IMR-90 (cell line): ENCODE measurements at regions not wholly inside any gene's neighbourhood (a gene's known extent, or its start where the extent isn't known, plus 50 kb on each side); places are given as distances from the start of the nearest gene placed in this dataset.

Source experiments
- ATAC-seq: fragments of 200-7000 bp; cut with Tn5 transposase; 2 replicates; pipeline ENCODE4 v1.9.1; 2020; ENCODE audit warnings: low read depth, mild to moderate bottlenecking, moderate library complexity
- BruUV-seq: library from RNA; stranded (reverse); fragments of 400-500 nt; replicated peaks from 2 replicates; lab custom pipeline; 2021; lab: Mats Ljungman, UMichigan
- CTCF ChIA-PET: fragments of 300-600 bp; formaldehyde crosslinking; extraction: SDS; loops from one replicate; lab custom pipeline; 2021; ENCODE audit warnings: antibody characterized with exemption; lab: Yijun Ruan, JAX
- POLR2A ChIA-PET: fragments of 300-600 bp; sonication (Branson Sonifier 250); formaldehyde crosslinking; loops from one replicate; lab custom pipeline; 2022; ENCODE audit warnings: antibody characterized with exemption; ENCODE audit not compliant: unreplicated experiment; lab: Charles Lee
- DNase-seq: peaks from one replicate; pipeline ENCODE4 v3.0.0; 2013
- H2AFZ ChIP-seq: replicated peaks from 2 replicates; pipeline ENCODE3; 2013; ENCODE audit warnings: low read length, mild to moderate bottlenecking; ENCODE audit not compliant: poor library complexity
- H2AK5ac ChIP-seq: 2 replicates; pipeline ENCODE4 v1.6.1; 2013; ENCODE audit warnings: low read depth, low read length, inconsistent platforms
- H2AK9ac ChIP-seq: replicated peaks from 2 replicates; pipeline ENCODE3; 2013; ENCODE audit warnings: mild to moderate bottlenecking, low read depth, low read length, moderate library complexity; ENCODE audit not compliant: poor library complexity
- H2BK120ac ChIP-seq: 2 replicates; pipeline ENCODE4 v1.6.1; 2013; ENCODE audit warnings: low read depth, low read length, inconsistent platforms
- H2BK15ac ChIP-seq: 3 replicates; pipeline ENCODE4 v1.6.1; 2013; ENCODE audit warnings: low read depth, low read length, inconsistent platforms
- H2BK20ac ChIP-seq: 2 replicates; pipeline ENCODE4 v1.6.1; 2013; ENCODE audit warnings: low read depth, mild to moderate bottlenecking, inconsistent platforms, low read length, moderate library complexity
- H2BK5ac ChIP-seq: 2 replicates; pipeline ENCODE4 v1.6.1; 2013; ENCODE audit warnings: mild to moderate bottlenecking, low read depth, low read length, inconsistent platforms; ENCODE audit not compliant: poor library complexity, severe bottlenecking
- H3K14ac ChIP-seq: replicated peaks from 2 replicates; pipeline ENCODE4 v1.6.1; 2013; ENCODE audit warnings: low read depth, low read length, inconsistent platforms
- H3K18ac ChIP-seq: 2 replicates; pipeline ENCODE4 v1.6.1; 2013; ENCODE audit warnings: low read depth, low read length, control low read depth
- H3K23ac ChIP-seq: 2 replicates; pipeline ENCODE4 v1.6.1; 2013; ENCODE audit warnings: low read depth, low read length, inconsistent platforms
- H3K27ac ChIP-seq: 2 replicates; pipeline ENCODE4 v1.5.1; 2013; ENCODE audit warnings: mild to moderate bottlenecking, control low read depth, low read length; ENCODE audit not compliant: insufficient read depth
- H3K27me3 ChIP-seq: 2 replicates; pipeline ENCODE4 v1.6.1; 2013; ENCODE audit warnings: low read length; ENCODE audit not compliant: control insufficient read depth, insufficient read depth
- H3K36me3 ChIP-seq: 2 replicates; pipeline ENCODE4 v1.6.1; 2013; ENCODE audit warnings: low read length, mixed read lengths; ENCODE audit not compliant: control insufficient read depth, insufficient read depth
- H3K4ac ChIP-seq: 2 replicates; pipeline ENCODE4 v1.6.1; 2013; ENCODE audit warnings: low read depth, low read length, inconsistent platforms
- H3K4me1 ChIP-seq: 2 replicates; pipeline ENCODE4 v1.6.1; 2013; ENCODE audit warnings: low read length, mixed read lengths; ENCODE audit not compliant: control insufficient read depth, insufficient read depth
- H3K4me2 ChIP-seq: 2 replicates; pipeline ENCODE4 v1.6.1; 2013; ENCODE audit warnings: low read depth, mild to moderate bottlenecking, control low read depth, low read length, moderate library complexity
- H3K4me3 ChIP-seq: 2 replicates; pipeline ENCODE4 v1.5.1; 2013; ENCODE audit warnings: low read depth, mild to moderate bottlenecking, control low read depth, low read length, moderate library complexity; ENCODE audit not compliant: insufficient read depth
- H3K56ac ChIP-seq: 2 replicates; pipeline ENCODE4 v1.6.1; 2013; ENCODE audit warnings: low read length, inconsistent platforms; ENCODE audit not compliant: insufficient read depth; ENCODE audit errors: extremely low read depth
- H3K79me1 ChIP-seq, 2 experiments: 2 replicates each; pipeline ENCODE4 v1.6.1; 2013; ENCODE audit warnings: low read length in 2 of 2, inconsistent platforms in 1 of 2, low read depth in 1 of 2
- H3K9ac ChIP-seq: 2 replicates; pipeline ENCODE4 v1.6.1; 2013; ENCODE audit warnings: low read depth, low read length, control low read depth
- H3K9me1 ChIP-seq: 2 replicates; pipeline ENCODE4 v1.6.1; 2013; ENCODE audit warnings: low read length, inconsistent platforms; ENCODE audit not compliant: insufficient read depth
- H3K9me3 ChIP-seq: 2 replicates; pipeline ENCODE4 v1.6.1; 2013; ENCODE audit warnings: low read length; ENCODE audit not compliant: control insufficient read depth, insufficient read depth
- H4K20me1 ChIP-seq: 2 replicates; pipeline ENCODE4 v1.6.1; 2013; ENCODE audit warnings: low read length, inconsistent platforms; ENCODE audit not compliant: insufficient read depth
- H4K5ac ChIP-seq: 2 replicates; pipeline ENCODE4 v1.6.1; 2013; ENCODE audit warnings: mild to moderate bottlenecking, low read depth, low read length, control low read depth
- H4K8ac ChIP-seq, 2 experiments: 2 replicates each; pipeline ENCODE4 v1.6.1; 2013; ENCODE audit warnings: low read depth in 2 of 2, low read length in 2 of 2, control low read depth in 1 of 2, inconsistent platforms in 1 of 2
- H4K91ac ChIP-seq: 2 replicates; pipeline ENCODE4 v1.6.1; 2013; ENCODE audit warnings: low read depth, low read length, inconsistent platforms; ENCODE audit not compliant: insufficient read depth
- BHLHE40 ChIP-seq: fragments of 150-350 bp; IDR thresholded peaks from 2 replicates; pipeline ENCODE4 v1.6.1; 2016; ENCODE audit warnings: mild to moderate bottlenecking, low read depth, low read length
- CEBPB ChIP-seq: IDR thresholded peaks from 2 replicates; pipeline ENCODE4 v1.6.1; 2012; ENCODE audit warnings: low read depth, low read length, improper control_type of control experiment
- CHD1 ChIP-seq: IDR thresholded peaks from 2 replicates; pipeline ENCODE4 v1.6.1; 2012; ENCODE audit warnings: low read depth, low read length, improper control_type of control experiment
- FOS ChIP-seq: fragments of 150-350 bp; IDR thresholded peaks from 2 replicates; pipeline ENCODE4 v1.6.1; 2016; ENCODE audit warnings: low read depth, low read length
- MAFK ChIP-seq: IDR thresholded peaks from 2 replicates; pipeline ENCODE4 v1.6.1; 2012; ENCODE audit warnings: low read depth, low read length, improper control_type of control experiment
- MAZ ChIP-seq: IDR thresholded peaks from 2 replicates; pipeline ENCODE4 v1.6.1; 2012; ENCODE audit warnings: low read depth, mild to moderate bottlenecking, low read length, improper control_type of control experiment, moderate library complexity, borderline replicate concordance
- MXI1 ChIP-seq: IDR thresholded peaks from 2 replicates; pipeline ENCODE4 v1.6.1; 2012; ENCODE audit warnings: low read depth, mild to moderate bottlenecking, low read length, moderate library complexity, borderline replicate concordance
- NFE2L2 ChIP-seq: fragments of 150-350 bp; IDR thresholded peaks from 2 replicates; pipeline ENCODE4 v1.6.1; 2016; ENCODE audit warnings: low read depth, mild to moderate bottlenecking, low read length
- POLR2A ChIP-seq: IDR thresholded peaks from 2 replicates; pipeline ENCODE4 v1.6.1; 2012; ENCODE audit warnings: mild to moderate bottlenecking, low read depth, low read length
- RAD21 ChIP-seq: IDR thresholded peaks from 2 replicates; pipeline ENCODE4 v1.6.1; 2012; ENCODE audit warnings: low read length, improper control_type of control experiment
- RCOR1 ChIP-seq: IDR thresholded peaks from 2 replicates; pipeline ENCODE4 v1.6.1; 2012; ENCODE audit warnings: mild to moderate bottlenecking, low read length, improper control_type of control experiment; ENCODE audit not compliant: insufficient replicate concordance
- RFX5 ChIP-seq: IDR thresholded peaks from 2 replicates; pipeline ENCODE4 v1.8.0; 2012; ENCODE audit warnings: low read depth, mild to moderate bottlenecking, low read length, moderate library complexity
- SMC3 ChIP-seq: fragments of 150-350 bp; IDR thresholded peaks from 2 replicates; pipeline ENCODE4 v1.6.1; 2016; ENCODE audit warnings: low read depth, mild to moderate bottlenecking, antibody characterized with exemption, low read length, moderate library complexity
- WGBS, 2 experiments: methylation state at CpG; one replicate each; pipeline versions ENCODE4 v1.1.5 to v1.1.7; 2013; ENCODE audit warnings: missing lambda C conversion rate in 2 of 2; ENCODE audit not compliant: insufficient read length in 1 of 2; ENCODE audit errors: extremely low coverage in 2 of 2; 5-methylcytosine and 5-hydroxymethylcytosine counted together
- dilution Hi-C: fragments of 300-500 bp; cut with HindIII; formaldehyde crosslinking; loops from one replicate; pipeline ENCODE4 v1.14.3; 2018; ENCODE audit warnings: low sequenced_read_pairs; ENCODE audit not compliant: unreplicated experiment
- in situ Hi-C: fragments of 300-500 bp; cut with MboI; formaldehyde crosslinking; loops from 3 replicates; pipeline ENCODE4 v1.14.3; 2019; ENCODE audit warnings: low sequenced_read_pairs, inconsistent platforms, mixed read lengths
- intact Hi-C: fragments of 100-400 bp; cut with micrococcal nuclease; formaldehyde crosslinking; loops from 2 replicates; pipeline ENCODE4 v1.10.0; 2022
- TF ChIP-seq, protein P1 (sequence below): conservative IDR thresholded peaks from 2 replicates; pipeline ENCODE4 v1.5.1; 2012; ENCODE audit warnings: mild to moderate bottlenecking, low read depth, low read length, improper control_type of control experiment
- TF ChIP-seq, protein P2 (sequence below): fragments of 150-350 bp; IDR thresholded peaks from 2 replicates; pipeline ENCODE4 v1.6.1; 2016; ENCODE audit warnings: low read depth, mild to moderate bottlenecking, low read length, moderate library complexity, borderline replicate concordance
- TF ChIP-seq, protein P3 (sequence below): fragments of 150-350 bp; IDR thresholded peaks from 2 replicates; pipeline ENCODE4 v1.6.1; 2017; ENCODE audit warnings: mild to moderate bottlenecking, antibody characterized with exemption, low read length, low read depth

DNA sequence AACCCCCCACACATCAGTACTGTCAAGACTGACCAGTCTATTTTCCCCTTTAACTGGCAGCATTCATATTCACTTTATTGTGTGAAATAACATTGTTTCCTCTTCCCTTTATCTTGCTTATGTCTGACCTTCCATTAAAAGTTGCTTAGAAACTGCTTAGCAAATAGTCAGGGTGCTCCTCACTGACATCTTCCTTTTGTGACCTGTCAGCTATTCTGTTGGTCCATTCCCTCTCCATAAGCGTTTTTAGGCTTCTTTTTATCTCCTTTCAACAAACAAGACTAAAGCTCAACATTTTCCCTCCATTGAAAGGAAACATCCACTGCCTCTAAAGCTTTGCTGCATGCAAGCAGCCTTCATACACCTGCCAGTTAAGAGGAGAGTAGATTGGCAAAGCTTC, 147.7 kb upstream of the VGLL2 start:
- no peak overlapping the region for H3K14ac ChIP-seq
- no peak for DNase-seq
- H3K4me1 ChIP-seq = no peaks in the 10 kb centered on the region
- CTCF ChIA-PET = no interaction called here
- no peak overlapping the region for H2BK120ac ChIP-seq
- no TSS peak for BruUV-seq
- H3K18ac ChIP-seq = no peak overlapping the region
- no peaks in the 10 kb centered on the region for H3K79me1 ChIP-seq
- no peak overlapping the region for H4K8ac ChIP-seq
- no peak overlapping the region for H3K4me2 ChIP-seq
- no peak overlapping the region for H3K27ac ChIP-seq
- POLR2A ChIA-PET = no interaction called here
- H4K91ac ChIP-seq = no peak overlapping the region
- H2AK9ac ChIP-seq = no peak overlapping the region
- no peak overlapping the region for H2AK5ac ChIP-seq
- H3K27me3 ChIP-seq = no peaks in the 10 kb centered on the region
- H4K5ac ChIP-seq = no peak overlapping the region
- H3K9me3 ChIP-seq = 0 out of 2 replicates have a peak, but pooled peaks cover 2% of the 10 kb centered on the region
- dilution Hi-C loops = no loop called here
- no peak for ATAC-seq
- H3K9me1 ChIP-seq = no peaks in the 10 kb centered on the region
- intact Hi-C loops = no loop called here
- no peak overlapping the region for H3K23ac ChIP-seq
- no peak overlapping the region for H3K56ac ChIP-seq
- in situ Hi-C loops = no loop called here
- H3K9ac ChIP-seq = no peak overlapping the region
- H2BK15ac ChIP-seq = no peak overlapping the region
- H3K36me3 ChIP-seq = no peaks in the 10 kb centered on the region
- no peak overlapping the region for H3K4ac ChIP-seq
- TF ChIP-seq POLR2A (no peak), MAZ (no peak), CHD1 (no peak), MAFK (no peak), RCOR1 (no peak), RFX5 (no peak), NFE2L2 (no peak), SMC3 (no peak), CEBPB (no peak), BHLHE40 (no peak), FOS (no peak), RAD21 (no peak), MXI1 (no peak)
- TF ChIP-seq, protein P1, sequence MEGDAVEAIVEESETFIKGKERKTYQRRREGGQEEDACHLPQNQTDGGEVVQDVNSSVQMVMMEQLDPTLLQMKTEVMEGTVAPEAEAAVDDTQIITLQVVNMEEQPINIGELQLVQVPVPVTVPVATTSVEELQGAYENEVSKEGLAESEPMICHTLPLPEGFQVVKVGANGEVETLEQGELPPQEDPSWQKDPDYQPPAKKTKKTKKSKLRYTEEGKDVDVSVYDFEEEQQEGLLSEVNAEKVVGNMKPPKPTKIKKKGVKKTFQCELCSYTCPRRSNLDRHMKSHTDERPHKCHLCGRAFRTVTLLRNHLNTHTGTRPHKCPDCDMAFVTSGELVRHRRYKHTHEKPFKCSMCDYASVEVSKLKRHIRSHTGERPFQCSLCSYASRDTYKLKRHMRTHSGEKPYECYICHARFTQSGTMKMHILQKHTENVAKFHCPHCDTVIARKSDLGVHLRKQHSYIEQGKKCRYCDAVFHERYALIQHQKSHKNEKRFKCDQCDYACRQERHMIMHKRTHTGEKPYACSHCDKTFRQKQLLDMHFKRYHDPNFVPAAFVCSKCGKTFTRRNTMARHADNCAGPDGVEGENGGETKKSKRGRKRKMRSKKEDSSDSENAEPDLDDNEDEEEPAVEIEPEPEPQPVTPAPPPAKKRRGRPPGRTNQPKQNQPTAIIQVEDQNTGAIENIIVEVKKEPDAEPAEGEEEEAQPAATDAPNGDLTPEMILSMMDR = no peak
- TF ChIP-seq, protein P2, sequence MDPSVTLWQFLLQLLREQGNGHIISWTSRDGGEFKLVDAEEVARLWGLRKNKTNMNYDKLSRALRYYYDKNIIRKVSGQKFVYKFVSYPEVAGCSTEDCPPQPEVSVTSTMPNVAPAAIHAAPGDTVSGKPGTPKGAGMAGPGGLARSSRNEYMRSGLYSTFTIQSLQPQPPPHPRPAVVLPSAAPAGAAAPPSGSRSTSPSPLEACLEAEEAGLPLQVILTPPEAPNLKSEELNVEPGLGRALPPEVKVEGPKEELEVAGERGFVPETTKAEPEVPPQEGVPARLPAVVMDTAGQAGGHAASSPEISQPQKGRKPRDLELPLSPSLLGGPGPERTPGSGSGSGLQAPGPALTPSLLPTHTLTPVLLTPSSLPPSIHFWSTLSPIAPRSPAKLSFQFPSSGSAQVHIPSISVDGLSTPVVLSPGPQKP = no peak
- TF ChIP-seq, protein P3, sequence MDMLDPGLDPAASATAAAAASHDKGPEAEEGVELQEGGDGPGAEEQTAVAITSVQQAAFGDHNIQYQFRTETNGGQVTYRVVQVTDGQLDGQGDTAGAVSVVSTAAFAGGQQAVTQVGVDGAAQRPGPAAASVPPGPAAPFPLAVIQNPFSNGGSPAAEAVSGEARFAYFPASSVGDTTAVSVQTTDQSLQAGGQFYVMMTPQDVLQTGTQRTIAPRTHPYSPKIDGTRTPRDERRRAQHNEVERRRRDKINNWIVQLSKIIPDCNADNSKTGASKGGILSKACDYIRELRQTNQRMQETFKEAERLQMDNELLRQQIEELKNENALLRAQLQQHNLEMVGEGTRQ = no peak
- H4K20me1 ChIP-seq = no peaks in the 10 kb centered on the region
- no peak overlapping the region for H2BK20ac ChIP-seq
- no peak overlapping the region for H3K4me3 ChIP-seq
- H2BK5ac ChIP-seq = no peak overlapping the region
- no peak overlapping the region for H2AFZ ChIP-seq
- no CpG with 5 or more reads among the region's 1 CpG for WGBS, 2 experiments
